B cell (primary cell): ENCODE measurements at regions not wholly inside any gene's neighbourhood (a gene's known extent, or its start where the extent isn't known, plus 50 kb on each side); places are given as distances from the start of the nearest gene placed in this dataset.

Experiments used
- ATAC-seq: fragments of 200-7000 bp; cut with Tn5 transposase; one replicate; pipeline ENCODE4 v1.10.0; 2021; ENCODE audit warnings: low read depth, mild to moderate bottlenecking, moderate number of reproducible peaks, moderate library complexity
- CTCF ChIA-PET: fragments of 350-600 bp; sonication (Branson Sonifier 250); formaldehyde crosslinking; loops from one replicate; lab custom pipeline; 2021; ENCODE audit warnings: antibody characterized with exemption, inconsistent platforms; lab: Charles Lee
- POLR2A ChIA-PET: fragments of 350-600 bp; sonication (Branson Sonifier 250); formaldehyde crosslinking; loops from one replicate; lab custom pipeline; 2021; ENCODE audit warnings: antibody characterized with exemption; lab: Charles Lee
- DNase-seq: peaks from one replicate; pipeline ENCODE4 v3.0.0; 2013
- H2AFZ ChIP-seq: 2 replicates; pipeline ENCODE4 v1.6.1; 2012; ENCODE audit warnings: mild to moderate bottlenecking, low read depth, low read length; ENCODE audit not compliant: insufficient read depth, poor library complexity, severe bottlenecking
- H3K27ac ChIP-seq, 2 donors: 1 replicate in 1 of 2; 2 replicates in 1 of 2; pipeline ENCODE4 v1.5.1; 2012 to 2013; ENCODE audit warnings: low read length in 2 of 2, mild to moderate bottlenecking in 2 of 2, moderate library complexity in 1 of 2
- H3K27me3 ChIP-seq, 4 experiments: fragments of 200-600 bp in 1 of 4; sonication (generic) in 1 of 4; replicated peaks in 1 of 4; 1 replicate in 2 of 4; 2 replicates in 2 of 4; pipeline versions ENCODE4 v1.6.1 to v1.7.0; 2013 to 2016; ENCODE audit warnings: low read length in 3 of 4, mild to moderate bottlenecking in 2 of 4, mixed read lengths in 1 of 4, moderate library complexity in 1 of 4; ENCODE audit not compliant: insufficient read depth in 4 of 4, control insufficient read depth in 3 of 4; ENCODE audit errors: control extremely low read depth in 1 of 4
- H3K36me3 ChIP-seq, 2 experiments: replicated peaks in 1 of 2; 1 replicate in 1 of 2; 2 replicates in 1 of 2; pipeline versions ENCODE4 v1.6.1 to v1.7.1; 2013; ENCODE audit warnings: low read length in 1 of 2; ENCODE audit not compliant: insufficient read depth in 2 of 2, control insufficient read depth in 1 of 2; ENCODE audit errors: control extremely low read depth in 1 of 2, extremely low read depth in 1 of 2
- H3K4me1 ChIP-seq, 2 donors: fragments of 200-600 bp in 1 of 2; sonication (generic) in 1 of 2; 1 replicate in 1 of 2; 2 replicates in 1 of 2; pipeline versions ENCODE4 v1.5.1 to v1.6.1; 2013 to 2017; ENCODE audit warnings: low read length in 2 of 2; ENCODE audit not compliant: control insufficient read depth in 2 of 2, insufficient read depth in 2 of 2
- H3K4me2 ChIP-seq: replicated peaks from 2 replicates; pipeline ENCODE3; 2012; ENCODE audit warnings: mild to moderate bottlenecking, low read depth, low read length; ENCODE audit not compliant: poor library complexity, severe bottlenecking
- H3K4me3 ChIP-seq, 5 experiments: fragments of 200-600 bp in 1 of 5; sonication (generic) in 1 of 5; 1 replicate in 3 of 5; 2 replicates in 2 of 5; pipeline versions ENCODE4 v1.5.1 to v1.7.0; 2011 to 2016; ENCODE audit warnings: low read length in 4 of 5, mild to moderate bottlenecking in 4 of 5, low read depth in 2 of 5, control low read depth in 1 of 5, moderate library complexity in 1 of 5; ENCODE audit not compliant: insufficient read depth in 1 of 5; ENCODE audit errors: control extremely low read depth in 1 of 5, extremely low read depth in 1 of 5
- H3K79me2 ChIP-seq: fragments of 200-600 bp; sonication (generic); one replicate; pipeline ENCODE4 v1.6.0; 2016; ENCODE audit warnings: low read length; ENCODE audit not compliant: control insufficient read depth, insufficient read depth
- H3K9ac ChIP-seq: fragments of 200-600 bp; sonication (generic); 2 replicates; pipeline ENCODE4 v1.6.1; 2017; ENCODE audit warnings: mild to moderate bottlenecking, low read length, moderate library complexity
- H3K9me3 ChIP-seq, 3 donors: one replicate each; pipeline versions ENCODE4 v1.6.1 to v1.7.1; 2013; ENCODE audit warnings: low read length in 2 of 3; ENCODE audit not compliant: control insufficient read depth in 2 of 3, insufficient read depth in 1 of 3; ENCODE audit errors: control extremely low read depth in 1 of 3
- H4K20me1 ChIP-seq: 2 replicates; pipeline ENCODE4 v1.6.0; 2012; ENCODE audit warnings: mild to moderate bottlenecking, low read length; ENCODE audit not compliant: insufficient read depth, control insufficient read depth, poor library complexity, severe bottlenecking
- H3K27ac Mint-ChIP-seq: one replicate; pipeline ENCODE4 v1.8.0; 2021; ENCODE audit warnings: mixed read lengths
- H3K27me3 Mint-ChIP-seq: one replicate; pipeline ENCODE4 v1.8.0; 2021; ENCODE audit warnings: mixed read lengths
- H3K4me1 Mint-ChIP-seq: one replicate; pipeline ENCODE4 v1.8.0; 2021; ENCODE audit warnings: mixed read lengths
- H3K4me3 Mint-ChIP-seq: one replicate; pipeline ENCODE4 v1.8.0; 2021; ENCODE audit warnings: mixed read lengths
- H3K9me3 Mint-ChIP-seq: one replicate; pipeline ENCODE4 v1.8.0; 2022; ENCODE audit warnings: mixed read lengths; ENCODE audit not compliant: insufficient read depth
- CTCF ChIP-seq: fragments of 200-600 bp; IDR thresholded peaks from one replicate; pipeline ENCODE4 v1.8.0; 2022; ENCODE audit warnings: antibody characterized with exemption, mild to moderate bottlenecking
- EZH2 ChIP-seq: IDR thresholded peaks from 2 replicates; pipeline ENCODE4 v1.6.1; 2012; ENCODE audit warnings: borderline replicate concordance, low read depth, mild to moderate bottlenecking, moderate library complexity, low read length; ENCODE audit not compliant: insufficient read depth, poor library complexity, severe bottlenecking
- WGBS: methylation state at CpG from one replicate; pipeline ENCODE4 v1.1.5; 2013; ENCODE audit warnings: missing lambda C conversion rate; ENCODE audit not compliant: insufficient coverage; 5-methylcytosine and 5-hydroxymethylcytosine counted together
- intact Hi-C: fragments of 100-400 bp; cut with micrococcal nuclease; formaldehyde crosslinking; loops from one replicate; pipeline ENCODE4 v1.10.0; 2022

- Histone ChIP-seq H3K36me3 (no peaks in the 10 kb centered on the region), H3K9ac (no peak overlapping the region), H3K4me1 (peaks cover 25 to 39% of the 10 kb centered on the region in 2 donors), H4K20me1 (no peaks in the 10 kb centered on the region), H3K4me3 (no peak overlapping the region), H3K27ac (no peak overlapping the region), H3K27me3 (no peaks in the 10 kb centered on the region), H2AFZ (no peak overlapping the region), H3K9me3 (no peaks in the 10 kb centered on the region), H3K79me2 (no peaks in the 10 kb centered on the region), H3K4me2 (no peak overlapping the region)
- intact Hi-C loops, result no loop called here
- DNase-seq (no peak), ATAC-seq (no peak)
- H3K9me3 Mint-ChIP-seq, result peaks cover 2% of the 10 kb centered on the region
- H3K4me3 Mint-ChIP-seq, result no peak overlapping the region
- H3K27ac Mint-ChIP-seq, result no peak overlapping the region
- POLR2A ChIA-PET, result no interaction called here
- no peaks in the 10 kb centered on the region for H3K27me3 Mint-ChIP-seq
- no CpG with 5 or more reads among the region's 3 CpGs for WGBS
- TF ChIP-seq EZH2 (no peak), CTCF (no peak)
- peaks cover 46% of the 10 kb centered on the region for H3K4me1 Mint-ChIP-seq
- CTCF ChIA-PET, result no interaction called here
Observed at GRCh38 chr1:199405634-199406196, 621.8 kb upstream of the NR5A2 start.

- no peaks in the 10 kb centered on the region for H3K27me3 Mint-ChIP-seq
- Histone ChIP-seq H4K20me1 (no peaks in the 10 kb centered on the region), H3K4me2 (peak overlapping the region; percentile 20), H3K4me1 (peaks cover 18 to 20% of the 10 kb centered on the region in 2 donors), H2AFZ (no peak overlapping the region), H3K9me3 (peaks cover 0 to 2% (median 1%) of the 10 kb centered on the region in 3 donors), H3K27ac (no peak overlapping the region), H3K9ac (no peak overlapping the region), H3K36me3 (no peaks in the 10 kb centered on the region), H3K79me2 (no peaks in the 10 kb centered on the region), H3K27me3 (no peaks in the 10 kb centered on the region), H3K4me3 (no peak overlapping the region)
- H3K9me3 Mint-ChIP-seq, result no peaks in the 10 kb centered on the region
- no peak for TF ChIP-seq EZH2
- no peak for TF ChIP-seq CTCF
- peak; percentile 65 for ATAC-seq
- DNase-seq, result peak; percentile 44
- CTCF ChIA-PET, result no interaction called here
- WGBS, result no CpG with 5 or more reads among the region's 3 CpGs
- peaks cover 31% of the 10 kb centered on the region for H3K4me1 Mint-ChIP-seq
- H3K27ac Mint-ChIP-seq, result no peak overlapping the region
- H3K4me3 Mint-ChIP-seq, result peak overlapping the region; percentile 38
- POLR2A ChIA-PET, result no interaction called here
- intact Hi-C loops, result no loop called here
Observed at GRCh38 chr1:199410462-199410861, 617.0 kb upstream of the NR5A2 start.
